Endothelial cell of umbilical vein (primary cell): ENCODE measurements at regions not wholly inside any gene's neighbourhood (a gene's known extent, or its start where the extent isn't known, plus 50 kb on each side); places are given as distances from the start of the nearest gene placed in this dataset.

Source experiments
- BruUV-seq: library from RNA; stranded (reverse); fragments of 400-500 nt; replicated peaks from 2 replicates; lab custom pipeline; 2021; lab: Mats Ljungman, UMichigan
- CTCF ChIA-PET: fragments of 300-600, 350-600 bp; sonication (Branson Sonifier 250); formaldehyde crosslinking; loops from one replicate; lab custom pipeline; 2021; ENCODE audit warnings: antibody characterized with exemption, inconsistent platforms; lab: Charles Lee
- POLR2A ChIA-PET: fragments of 300-600, 350-600 bp; sonication (Branson Sonifier 250); formaldehyde crosslinking; loops from one replicate; lab custom pipeline; 2021; ENCODE audit warnings: antibody characterized with exemption, inconsistent platforms; lab: Charles Lee
- DNase-seq: peaks from one replicate; pipeline ENCODE4 v3.0.0-alpha.2; 2011; ENCODE audit warnings: low read depth, low spot score
- FAIRE-seq: peaks from 2 replicates; lab custom pipeline; 2011; peaks lifted over from hg19 to GRCh38; lab: Jason Lieb, UNC
- H2AFZ ChIP-seq: 2 replicates; pipeline ENCODE4 v1.6.0; 2012; ENCODE audit warnings: low read depth, low read length, control low read depth, inconsistent platforms
- H3K27ac ChIP-seq: 2 replicates; pipeline ENCODE4 v1.5.1; 2011; ENCODE audit warnings: low read depth, mild to moderate bottlenecking, control low read depth, low read length, moderate library complexity; ENCODE audit not compliant: insufficient read depth
- H3K27me3 ChIP-seq, 2 experiments: 2 replicates each; pipeline versions ENCODE4 v1.6.0 to v1.6.1; 2011; ENCODE audit warnings: low read length in 2 of 2, mixed read lengths in 1 of 2; ENCODE audit not compliant: control insufficient read depth in 2 of 2, insufficient read depth in 2 of 2
- H3K36me3 ChIP-seq, 2 experiments: 2 replicates in 1 of 2; 3 replicates in 1 of 2; pipeline ENCODE4 v1.5.1; 2011; ENCODE audit warnings: low read length in 2 of 2, mild to moderate bottlenecking in 1 of 2, moderate library complexity in 1 of 2; ENCODE audit not compliant: control insufficient read depth in 2 of 2, insufficient read depth in 2 of 2; ENCODE audit errors: extremely low read depth in 1 of 2
- H3K4me1 ChIP-seq: 3 replicates; pipeline ENCODE4 v1.5.1; 2011; ENCODE audit warnings: mild to moderate bottlenecking, low read length; ENCODE audit not compliant: control insufficient read depth, insufficient read depth; ENCODE audit errors: extremely low read depth
- H3K4me2 ChIP-seq: 2 replicates; pipeline ENCODE4 v1.6.1; 2011; ENCODE audit warnings: low read length, control low read depth, mixed read lengths; ENCODE audit not compliant: insufficient read depth
- H3K4me3 ChIP-seq, 3 experiments: fragments of 200-600 bp in 1 of 3; sonication (generic), shearing (Covaris generic) in 1 of 3; replicated peaks in 1 of 3; 2 replicates each; pipeline ENCODE4 v1.5.1; 2011 to 2016; ENCODE audit warnings: control low read depth in 3 of 3, low read length in 3 of 3, mild to moderate bottlenecking in 2 of 3, inconsistent platforms in 1 of 3, low read depth in 1 of 3, moderate library complexity in 1 of 3; ENCODE audit not compliant: insufficient read depth in 1 of 3
- H3K79me2 ChIP-seq: 2 replicates; pipeline ENCODE4 v1.6.0; 2012; ENCODE audit warnings: low read length, inconsistent platforms; ENCODE audit not compliant: control insufficient read depth, insufficient read depth
- H3K9ac ChIP-seq: replicated peaks from 2 replicates; pipeline ENCODE3; 2011; ENCODE audit warnings: low read length, control low read depth; ENCODE audit not compliant: insufficient read depth; ENCODE audit errors: extremely low read depth
- H3K9me1 ChIP-seq: replicated peaks from 3 replicates; pipeline ENCODE4 v1.6.0; 2011; ENCODE audit warnings: mild to moderate bottlenecking, low read length; ENCODE audit not compliant: control insufficient read depth, insufficient read depth; ENCODE audit errors: extremely low read depth
- H3K9me3 ChIP-seq: replicated peaks from 2 replicates; pipeline ENCODE4 v1.5.1; 2012; ENCODE audit warnings: low read length, inconsistent platforms; ENCODE audit not compliant: control insufficient read depth, insufficient read depth
- H4K20me1 ChIP-seq: replicated peaks from 2 replicates; pipeline ENCODE3; 2011; ENCODE audit warnings: mild to moderate bottlenecking, low read length; ENCODE audit not compliant: control insufficient read depth, insufficient read depth; ENCODE audit errors: extremely low read depth
- CTCF ChIP-seq, 2 donors: IDR thresholded peaks; 1 replicate in 1 of 2; 2 replicates in 1 of 2; pipeline ENCODE4 v1.5.1; 2011; ENCODE audit warnings: low read length in 2 of 2, mild to moderate bottlenecking in 2 of 2, moderate library complexity in 2 of 2, control low read depth in 1 of 2, inconsistent platforms in 1 of 2, low read depth in 1 of 2; ENCODE audit not compliant: insufficient read depth in 1 of 2; ENCODE audit errors: extremely low read depth in 1 of 2
- EZH2 ChIP-seq: IDR thresholded peaks from 2 replicates; pipeline ENCODE4 v1.6.1; 2012; ENCODE audit warnings: borderline replicate concordance, low read depth, mild to moderate bottlenecking, moderate library complexity, low read length, inconsistent platforms; ENCODE audit not compliant: severe bottlenecking
- FOS ChIP-seq: IDR thresholded peaks from 2 replicates; pipeline ENCODE4 v1.6.1; 2011; ENCODE audit warnings: mild to moderate bottlenecking, low read length, moderate library complexity, borderline replicate concordance; ENCODE audit not compliant: insufficient read depth
- GATA2 ChIP-seq: IDR thresholded peaks from 2 replicates; pipeline ENCODE4 v1.7.0; 2011; ENCODE audit warnings: low read depth, mild to moderate bottlenecking, moderate library complexity, mixed read lengths, low read length; ENCODE audit not compliant: insufficient read length, insufficient read depth
- JUN ChIP-seq: IDR thresholded peaks from 2 replicates; pipeline ENCODE4 v1.6.1; 2011; ENCODE audit warnings: borderline replicate concordance, low read depth; ENCODE audit not compliant: insufficient read length, insufficient read depth
- MAX ChIP-seq: IDR thresholded peaks from 2 replicates; pipeline ENCODE4 v1.6.1; 2011; ENCODE audit not compliant: insufficient read depth, insufficient read length
- MYC ChIP-seq: IDR thresholded peaks from one replicate; pipeline ENCODE4 v1.6.1; 2011; ENCODE audit warnings: mild to moderate bottlenecking, low read depth, low read length
- POLR2A ChIP-seq: IDR thresholded peaks from 2 replicates; pipeline ENCODE4 v1.6.1; 2012; ENCODE audit warnings: low read depth, mild to moderate bottlenecking, control low read depth, low read length
- POLR2AphosphoS5 ChIP-seq: IDR thresholded peaks from 2 replicates; pipeline ENCODE4 v1.6.1; 2012; ENCODE audit warnings: low read depth, mild to moderate bottlenecking, control low read depth, low read length, moderate library complexity; ENCODE audit not compliant: insufficient read depth
- dilution Hi-C: fragments of 300-500 bp; cut with MboI; formaldehyde crosslinking; loops from one replicate; pipeline ENCODE4 v1.15.0; 2019; ENCODE audit warnings: low sequenced_read_pairs; ENCODE audit not compliant: extremely low pct_ligation_motif_present
- intact Hi-C: fragments of 100-400 bp; cut with micrococcal nuclease; formaldehyde crosslinking; loops from one replicate; pipeline ENCODE4 v1.10.0; 2022

GRCh38 chr12:103249607-103250006 lies 246.2 kb downstream of the C12orf42 start:
- ChIA-PET POLR2A (no interaction called here), CTCF (no interaction called here)
- dilution Hi-C loops (no loop called here), intact Hi-C loops (no loop called here)
- Histone ChIP-seq H4K20me1 (no peaks in the 10 kb centered on the region), H2AFZ (no peak overlapping the region), H3K27ac (no peak overlapping the region), H3K9me3 (peaks cover 4% of the 10 kb centered on the region), H3K9ac (no peak overlapping the region), H3K9me1 (no peaks in the 10 kb centered on the region), H3K27me3 (no peaks in the 10 kb centered on the region), H3K4me3 (no peak overlapping the region), H3K4me2 (no peak overlapping the region), H3K79me2 (no peaks in the 10 kb centered on the region), H3K4me1 (no peaks in the 10 kb centered on the region), H3K36me3 (no peaks in the 10 kb centered on the region)
- TF ChIP-seq JUN (no peak), POLR2AphosphoS5 (no peak), MYC (no peak), FOS (no peak), MAX (no peak), GATA2 (no peak), POLR2A (no peak), EZH2 (no peak), CTCF (IDR thresholded peaks at IDR 0.05; ENCODE audit: extremely low read depth in 1 of 2, insufficient read depth in 1 of 2, low read depth in 1 of 2, low read length in 2 of 2) (no peak)
- BruUV-seq: no TSS peak
- DNase-seq (no peak), FAIRE-seq (no peak)
